Mammary epithelial cell (primary cell): ENCODE measurements at regions not wholly inside any gene's neighbourhood (a gene's known extent, or its start where the extent isn't known, plus 50 kb on each side); places are given as distances from the start of the nearest gene placed in this dataset.

Source experiments
- CTCF ChIP-seq, 2 donors: IDR thresholded peaks in 1 of 2; conservative IDR thresholded peaks in 1 of 2; 2 replicates each; pipeline ENCODE4 v1.5.1; 2011 to 2012; ENCODE audit warnings: inconsistent platforms in 2 of 2, low read length in 2 of 2, mild to moderate bottlenecking in 2 of 2, control low read depth in 1 of 2, low read depth in 1 of 2; ENCODE audit not compliant: insufficient read depth in 1 of 2; ENCODE audit errors: extremely low read depth in 1 of 2
- EZH2 ChIP-seq: IDR thresholded peaks from 2 replicates; pipeline ENCODE4 v1.6.1; 2012; ENCODE audit warnings: low read length, inconsistent platforms, borderline replicate concordance

- TF ChIP-seq EZH2 (no peak), CTCF (conservative IDR thresholded peaks at IDR 0.05 in 1 of 2, IDR thresholded peaks at IDR 0.05 in 1 of 2; ENCODE audit: extremely low read depth in 1 of 2, insufficient read depth in 1 of 2, low read depth in 1 of 2, low read length in 2 of 2) (no peak)
These were observed 87.2 kb upstream of the KCNK12 start for GRCh38 chr2:47657886-47658489.
